HCT116 (cell line): ENCODE measurements at regions not wholly inside any gene's neighbourhood (a gene's known extent, or its start where the extent isn't known, plus 50 kb on each side); places are given as distances from the start of the nearest gene placed in this dataset.

Experiments
- ATAC-seq: fragments of 200-7000 bp; cut with Tn5 transposase; 2 replicates; pipeline ENCODE4 v1.9.1; 2020; ENCODE audit warnings: mild to moderate bottlenecking, moderate library complexity
- BruUV-seq: library from RNA; stranded (reverse); fragments of 400-500 nt; replicated peaks from 2 replicates; lab custom pipeline; 2021; lab: Mats Ljungman, UMichigan
- CTCF ChIA-PET: fragments of 300-600 bp; sonication (Branson Sonifier 250); formaldehyde crosslinking; loops from one replicate; lab custom pipeline; 2021; ENCODE audit warnings: antibody characterized with exemption; lab: Charles Lee
- POLR2A ChIA-PET: fragments of 300-600, 350-600 bp; sonication (Branson Sonifier 250); formaldehyde crosslinking; loops from one replicate; lab custom pipeline; 2021; ENCODE audit warnings: antibody characterized with exemption; lab: Charles Lee
- RAD21 ChIA-PET, 2 experiments: fragments of 300-600 bp; sonication (Branson Sonifier 250); formaldehyde crosslinking; loops; one replicate each; lab custom pipeline; 2023; ENCODE audit warnings: low total read pairs in 2 of 2; ENCODE audit not compliant: uncharacterized antibody in 2 of 2, unreplicated experiment in 2 of 2, low non-redundant PET in 1 of 2; lab: Charles Lee
- DNase-seq: peaks from one replicate; pipeline ENCODE4 v3.0.0-alpha.2; 2010; ENCODE audit warnings: low read depth, low spot score
- H2AFZ ChIP-seq: fragments of 200-600 bp; shearing (Covaris generic), sonication (generic); 2 replicates; pipeline ENCODE4 v1.6.1; 2017; ENCODE audit warnings: low read depth, mixed run types, mixed read lengths, antibody characterized with exemption, low read length; ENCODE audit not compliant: poor library complexity, severe bottlenecking
- H3K27ac ChIP-seq: 2 replicates; pipeline ENCODE4 v1.5.1; 2012; ENCODE audit warnings: low read depth, low read length
- H3K27me3 ChIP-seq: fragments of 200-600 bp; sonication (generic); 2 replicates; pipeline ENCODE4 v1.6.1; 2016; ENCODE audit warnings: mixed run types, low read length, mixed read lengths; ENCODE audit not compliant: insufficient read depth
- H3K36me3 ChIP-seq, 2 experiments: fragments of 200-500 bp in 1 of 2; fragments of 200-600 bp in 1 of 2; sonication (Bioruptor generic) in 1 of 2; sonication (generic) in 1 of 2; 2 replicates each; pipeline versions ENCODE4 v1.5.1 to v1.6.1; 2014 to 2016; ENCODE audit warnings: low read length in 2 of 2, inconsistent platforms in 1 of 2, mixed read lengths in 1 of 2, mixed run types in 1 of 2; ENCODE audit not compliant: insufficient read depth in 2 of 2, control insufficient read depth in 1 of 2
- H3K4me1 ChIP-seq, 2 experiments: fragments of 200-600 bp in 1 of 2; sonication (generic) in 1 of 2; 2 replicates each; pipeline versions ENCODE4 v1.5.1 to v1.6.1; 2012 to 2017; ENCODE audit warnings: low read length in 2 of 2, inconsistent platforms in 1 of 2, mild to moderate bottlenecking in 1 of 2, mixed read lengths in 1 of 2, mixed run types in 1 of 2, moderate library complexity in 1 of 2; ENCODE audit not compliant: insufficient read depth in 2 of 2, control insufficient read depth in 1 of 2
- H3K4me2 ChIP-seq: fragments of 200-600 bp; sonication (generic); 2 replicates; pipeline ENCODE4 v1.6.1; 2017; ENCODE audit warnings: mixed run types, low read length, mixed read lengths
- H3K4me3 ChIP-seq, 2 experiments: fragments of 200-600 bp in 1 of 2; sonication (generic) in 1 of 2; replicated peaks in 1 of 2; 2 replicates each; pipeline ENCODE4 v1.5.1; 2011 to 2016; ENCODE audit warnings: low read length in 2 of 2, control low read depth in 1 of 2, low read depth in 1 of 2, mild to moderate bottlenecking in 1 of 2, mixed read lengths in 1 of 2, mixed run types in 1 of 2
- H3K79me2 ChIP-seq: fragments of 200-600 bp; sonication (generic); 2 replicates; pipeline ENCODE4 v1.6.1; 2017; ENCODE audit warnings: mild to moderate bottlenecking, mixed run types, low read length, moderate library complexity, mixed read lengths; ENCODE audit not compliant: insufficient read depth
- H3K9ac ChIP-seq: fragments of 200-600 bp; sonication (generic); 2 replicates; pipeline ENCODE4 v1.6.1; 2016; ENCODE audit warnings: low read length, mixed read lengths
- H3K9me2 ChIP-seq: fragments of 200-600 bp; sonication (generic), shearing (Covaris generic); 2 replicates; pipeline ENCODE4 v1.6.1; 2017; ENCODE audit warnings: mixed run types, mild to moderate bottlenecking, moderate library complexity; ENCODE audit not compliant: insufficient read depth
- H3K9me3 ChIP-seq, 2 experiments: fragments of 200-500 bp in 1 of 2; fragments of 200-600 bp in 1 of 2; sonication (Bioruptor generic) in 1 of 2; sonication (generic) in 1 of 2; 2 replicates each; pipeline ENCODE4 v1.6.1; 2014 to 2017; ENCODE audit warnings: low read length in 2 of 2, mixed read lengths in 2 of 2, inconsistent platforms in 1 of 2, low read depth in 1 of 2, mild to moderate bottlenecking in 1 of 2, mixed run types in 1 of 2, moderate library complexity in 1 of 2; ENCODE audit not compliant: control insufficient read depth in 1 of 2, insufficient read depth in 1 of 2
- H4K20me1 ChIP-seq: fragments of 200-600 bp; sonication (generic), shearing (Covaris generic); 2 replicates; pipeline ENCODE4 v1.6.1; 2017; ENCODE audit warnings: mixed run types, mild to moderate bottlenecking, moderate library complexity; ENCODE audit not compliant: insufficient read depth
- CBX3 ChIP-seq: IDR thresholded peaks from 2 replicates; pipeline ENCODE4 v1.6.1; 2012; ENCODE audit warnings: low read depth
- CEBPB ChIP-seq: IDR thresholded peaks from 2 replicates; pipeline ENCODE4 v1.6.1; 2012; ENCODE audit warnings: low read depth
- EGR1 ChIP-seq: IDR thresholded peaks from 2 replicates; pipeline ENCODE4 v1.6.1; 2012; ENCODE audit warnings: low read depth
- EZH2 ChIP-seq: fragments of 200-600 bp; sonication (generic); IDR thresholded peaks from 2 replicates; pipeline ENCODE4 v1.6.1; 2017; ENCODE audit warnings: antibody characterized with exemption, mixed run types
- EZH2phosphoT487 ChIP-seq: fragments of 200-600 bp; IDR thresholded peaks from 2 replicates; pipeline ENCODE4 v1.6.1; 2018; ENCODE audit warnings: antibody characterized with exemption, borderline replicate concordance
- SIN3A ChIP-seq: IDR thresholded peaks from 2 replicates; pipeline ENCODE4 v1.6.1; 2012; ENCODE audit warnings: low read depth
- YY1 ChIP-seq: IDR thresholded peaks from 2 replicates; pipeline ENCODE4 v1.6.1; 2011; ENCODE audit warnings: low read length, low read depth, moderate library complexity, mild to moderate bottlenecking; ENCODE audit not compliant: insufficient replicate concordance; ENCODE audit errors: extremely low read depth
- intact Hi-C: fragments of 100-400 bp; cut with micrococcal nuclease; formaldehyde crosslinking; loops from 2 replicates; pipeline ENCODE4 v1.10.0; 2022
- TF ChIP-seq, protein P1 (sequence below): IDR thresholded peaks from 2 replicates; pipeline ENCODE4 v1.6.1; 2012
- TF ChIP-seq, protein P2 (sequence below): IDR thresholded peaks from 2 replicates; pipeline ENCODE4 v1.6.1; 2011; ENCODE audit warnings: mild to moderate bottlenecking, low read length, moderate library complexity; ENCODE audit not compliant: insufficient replicate concordance; ENCODE audit errors: extremely low read depth

DNA sequence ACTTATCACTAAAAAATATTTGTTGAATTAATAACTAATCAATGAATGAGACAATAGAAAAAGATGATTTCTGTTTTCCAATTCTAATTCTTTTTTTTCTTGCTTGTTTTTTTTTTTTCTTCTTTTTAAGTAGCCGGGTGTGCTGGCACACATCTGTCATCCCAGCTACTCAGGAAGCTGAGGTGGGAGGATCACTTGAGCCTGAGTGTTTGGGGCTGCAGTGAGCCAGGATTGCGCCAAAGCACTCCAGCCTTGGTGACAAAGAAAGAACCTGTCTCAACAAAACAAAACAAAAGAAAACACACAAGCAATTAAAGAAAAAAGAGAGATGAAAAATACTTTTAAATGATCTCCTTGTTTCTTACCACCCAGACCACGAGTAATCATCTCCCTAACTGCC lies 1109.3 kb downstream of the REEP3 start:
- Histone ChIP-seq H3K9me3 (no peaks in the 10 kb centered on the region), H3K9me2 (no peaks in the 10 kb centered on the region), H2AFZ (no peak overlapping the region), H3K4me3 (no peak overlapping the region), H3K27me3 (no peaks in the 10 kb centered on the region), H3K9ac (no peak overlapping the region), H3K36me3 (no peaks in the 10 kb centered on the region), H4K20me1 (no peaks in the 10 kb centered on the region), H3K4me1 (no peaks in the 10 kb centered on the region), H3K4me2 (no peak overlapping the region), H3K27ac (no peak overlapping the region), H3K79me2 (no peaks in the 10 kb centered on the region)
- ChIA-PET CTCF (interaction anchor here (0.8 kb wide), 1 partner anchor 19 kb away, joined by 3 read pairs; no protein-coding TSS in a partner anchor), POLR2A (no interaction called here), RAD21 (no interaction called here)
- TF ChIP-seq CBX3 (no peak), YY1 (no peak), EZH2phosphoT487 (no peak), EZH2 (no peak), SIN3A (no peak), CEBPB (no peak), EGR1 (no peak)
- TF ChIP-seq, protein P1, sequence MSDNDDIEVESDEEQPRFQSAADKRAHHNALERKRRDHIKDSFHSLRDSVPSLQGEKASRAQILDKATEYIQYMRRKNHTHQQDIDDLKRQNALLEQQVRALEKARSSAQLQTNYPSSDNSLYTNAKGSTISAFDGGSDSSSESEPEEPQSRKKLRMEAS: no peak
- TF ChIP-seq, protein P2, sequence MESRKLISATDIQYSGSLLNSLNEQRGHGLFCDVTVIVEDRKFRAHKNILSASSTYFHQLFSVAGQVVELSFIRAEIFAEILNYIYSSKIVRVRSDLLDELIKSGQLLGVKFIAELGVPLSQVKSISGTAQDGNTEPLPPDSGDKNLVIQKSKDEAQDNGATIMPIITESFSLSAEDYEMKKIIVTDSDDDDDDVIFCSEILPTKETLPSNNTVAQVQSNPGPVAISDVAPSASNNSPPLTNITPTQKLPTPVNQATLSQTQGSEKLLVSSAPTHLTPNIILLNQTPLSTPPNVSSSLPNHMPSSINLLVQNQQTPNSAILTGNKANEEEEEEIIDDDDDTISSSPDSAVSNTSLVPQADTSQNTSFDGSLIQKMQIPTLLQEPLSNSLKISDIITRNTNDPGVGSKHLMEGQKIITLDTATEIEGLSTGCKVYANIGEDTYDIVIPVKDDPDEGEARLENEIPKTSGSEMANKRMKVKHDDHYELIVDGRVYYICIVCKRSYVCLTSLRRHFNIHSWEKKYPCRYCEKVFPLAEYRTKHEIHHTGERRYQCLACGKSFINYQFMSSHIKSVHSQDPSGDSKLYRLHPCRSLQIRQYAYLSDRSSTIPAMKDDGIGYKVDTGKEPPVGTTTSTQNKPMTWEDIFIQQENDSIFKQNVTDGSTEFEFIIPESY: no peak
- DNase-seq (no peak), ATAC-seq (no peak)
- BruUV-seq: no TSS peak
- intact Hi-C loops: no loop called here

DNA sequence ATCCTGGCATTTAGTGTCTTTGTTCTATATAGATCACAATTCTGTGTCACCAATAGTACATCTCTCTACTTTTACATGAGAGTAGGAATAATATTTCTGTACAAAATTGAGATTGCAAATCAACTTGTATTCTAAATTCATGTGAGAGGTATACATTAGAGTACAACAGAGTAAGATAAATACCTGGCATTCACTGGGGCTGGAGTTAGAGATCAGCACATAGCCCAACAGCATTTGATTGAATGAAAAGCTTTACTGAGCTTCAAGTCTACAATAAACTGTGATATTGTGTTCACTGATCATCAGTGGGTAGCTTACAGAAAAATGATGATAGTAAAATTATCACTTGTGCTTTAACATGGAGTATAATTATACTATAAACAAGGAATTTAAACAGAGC lies 1114.7 kb downstream of the REEP3 start:
- Histone ChIP-seq H3K27me3 (no peaks in the 10 kb centered on the region), H4K20me1 (no peaks in the 10 kb centered on the region), H3K4me2 (no peak overlapping the region), H3K9me3 (no peaks in the 10 kb centered on the region), H3K4me3 (no peak overlapping the region), H2AFZ (no peak overlapping the region), H3K36me3 (no peaks in the 10 kb centered on the region), H3K27ac (no peak overlapping the region), H3K4me1 (no peaks in the 10 kb centered on the region), H3K9me2 (no peaks in the 10 kb centered on the region), H3K79me2 (no peaks in the 10 kb centered on the region), H3K9ac (no peak overlapping the region)
- no peak for ATAC-seq
- RAD21 ChIA-PET: no interaction called here
- no peak for DNase-seq
- POLR2A ChIA-PET: no interaction called here
- no TSS peak for BruUV-seq
- intact Hi-C loops: no loop called here
- TF ChIP-seq, protein P1: no peak
- TF ChIP-seq EZH2: no peak
- CTCF ChIA-PET: no interaction called here
